GM12878 (cell line): ENCODE measurements at regions not wholly inside any gene's neighbourhood (a gene's known extent, or its start where the extent isn't known, plus 50 kb on each side); places are given as distances from the start of the nearest gene placed in this dataset.

Experiments
- ATAC-seq: fragments of 200-7000 bp; cut with Tn5 transposase; 3 replicates; pipeline ENCODE4 v1.9.1; 2020; ENCODE audit warnings: mild to moderate bottlenecking, moderate library complexity
- BruUV-seq: library from RNA; stranded (reverse); fragments of 400-500 nt; replicated peaks from 2 replicates; lab custom pipeline; 2021; lab: Mats Ljungman, UMichigan
- CTCF ChIA-PET: fragments of 300-600 bp; sonication (Branson Sonifier 250); formaldehyde crosslinking; extraction: SDS; loops from one replicate; lab custom pipeline; 2021; ENCODE audit warnings: inconsistent platforms; lab: Yijun Ruan, JAX
- POLR2A ChIA-PET: fragments of 350-600 bp; formaldehyde crosslinking; extraction: SDS; loops from one replicate; lab custom pipeline; 2021; ENCODE audit warnings: inconsistent platforms; lab: Charles Lee
- RAD21 ChIA-PET: fragments of 300-600 bp; sonication (Branson Sonifier 250); formaldehyde crosslinking; loops from one replicate; lab custom pipeline; 2023; ENCODE audit warnings: antibody characterized with exemption; ENCODE audit not compliant: unreplicated experiment; lab: Charles Lee
- SMC1A ChIA-PET: fragments of 300-600 bp; sonication (Branson Sonifier 250); formaldehyde crosslinking; loops from one replicate; lab custom pipeline; 2023; ENCODE audit not compliant: unreplicated experiment, uncharacterized antibody; lab: Charles Lee
- DNase-seq: peaks from one replicate; pipeline ENCODE4 v3.0.0-alpha.2; 2011; ENCODE audit warnings: low read depth, low spot score
- FAIRE-seq: peaks from 3 replicates; lab custom pipeline; 2011; peaks lifted over from hg19 to GRCh38; lab: Jason Lieb, UNC
- H2AFZ ChIP-seq: 2 replicates; pipeline ENCODE4 v1.6.0; 2011; ENCODE audit warnings: low read depth, low read length, control low read depth; ENCODE audit not compliant: control insufficient read depth
- H3K27ac ChIP-seq: 2 replicates; pipeline ENCODE4 v1.5.1; 2011; ENCODE audit warnings: control low read depth; ENCODE audit not compliant: control insufficient read depth, insufficient read depth
- H3K27me3 ChIP-seq, 2 experiments: replicated peaks in 1 of 2; 2 replicates each; pipeline versions ENCODE4 v1.6.0 to v1.6.1; 2011; ENCODE audit warnings: low read length in 1 of 2; ENCODE audit not compliant: control insufficient read depth in 2 of 2, insufficient read depth in 2 of 2
- H3K36me3 ChIP-seq, 2 experiments: 2 replicates each; pipeline ENCODE4 v1.5.1; 2011; ENCODE audit warnings: low read length in 1 of 2; ENCODE audit not compliant: control insufficient read depth in 2 of 2, insufficient read depth in 2 of 2
- H3K4me1 ChIP-seq: 2 replicates; pipeline ENCODE4 v1.6.1; 2011; ENCODE audit warnings: mild to moderate bottlenecking, low read length, moderate library complexity, mixed read lengths; ENCODE audit not compliant: control insufficient read depth, insufficient read depth
- H3K4me2 ChIP-seq: 2 replicates; pipeline ENCODE4 v1.6.0; 2011; ENCODE audit warnings: control low read depth; ENCODE audit not compliant: control insufficient read depth, insufficient read depth
- H3K4me3 ChIP-seq: fragments of 200-600 bp; sonication (generic); 2 replicates; pipeline ENCODE4 v1.5.1; 2016
- H3K79me2 ChIP-seq: 2 replicates; pipeline ENCODE4 v1.6.0; 2011; ENCODE audit warnings: low read length; ENCODE audit not compliant: control insufficient read depth, insufficient read depth
- H3K9ac ChIP-seq: 2 replicates; pipeline ENCODE4 v1.8.0; 2011; ENCODE audit warnings: low read length, control low read depth, mixed read lengths; ENCODE audit not compliant: control insufficient read depth, insufficient read depth
- H3K9me3 ChIP-seq: replicated peaks from 3 replicates; pipeline ENCODE4 v1.5.1; 2011; ENCODE audit warnings: mild to moderate bottlenecking, low read length; ENCODE audit not compliant: control insufficient read depth, insufficient read depth
- H4K20me1 ChIP-seq: 2 replicates; pipeline ENCODE4 v1.6.0; 2011; ENCODE audit not compliant: control insufficient read depth, insufficient read depth
- BACH1 ChIP-seq: fragments of 450-650 bp; IDR thresholded peaks from 2 replicates; pipeline ENCODE4 v1.6.1; 2017; ENCODE audit warnings: mild to moderate bottlenecking, borderline replicate concordance
- BMI1 ChIP-seq: fragments of 450-650 bp; IDR thresholded peaks from 2 replicates; pipeline ENCODE4 v1.6.1; 2016; ENCODE audit warnings: mild to moderate bottlenecking, moderate library complexity, borderline replicate concordance
- CHD4 ChIP-seq: fragments of 200-600 bp; sonication (generic); IDR thresholded peaks from 2 replicates; pipeline ENCODE4 v1.6.1; 2016; ENCODE audit warnings: mild to moderate bottlenecking
- MEF2A ChIP-seq: IDR thresholded peaks from 2 replicates; pipeline ENCODE4 v1.6.1; 2011; ENCODE audit warnings: low read depth, mild to moderate bottlenecking, low read length, moderate library complexity; ENCODE audit not compliant: insufficient read depth
- MEF2B ChIP-seq: fragments of 450-650 bp; IDR thresholded peaks from 2 replicates; pipeline ENCODE4 v1.6.1; 2018; ENCODE audit warnings: mild to moderate bottlenecking, moderate library complexity; ENCODE audit not compliant: partially characterized antibody, poor library complexity, severe bottlenecking
- NFIC ChIP-seq: IDR thresholded peaks from 2 replicates; pipeline ENCODE4 v1.6.1; 2012; ENCODE audit warnings: low read depth, mild to moderate bottlenecking, inconsistent platforms, low read length, moderate library complexity
- POU2F2 ChIP-seq: IDR thresholded peaks from 3 replicates; pipeline ENCODE4 v1.6.1; 2011; ENCODE audit warnings: low read depth, mild to moderate bottlenecking, low read length, borderline replicate concordance
- TCF3 ChIP-seq: IDR thresholded peaks from 2 replicates; pipeline ENCODE4 v1.6.1; 2012; ENCODE audit warnings: low read depth, mild to moderate bottlenecking, low read length, borderline replicate concordance; ENCODE audit not compliant: insufficient read depth
- YY1 ChIP-seq: IDR thresholded peaks from 2 replicates; pipeline ENCODE4 v1.6.1; 2011; ENCODE audit warnings: low read depth, mild to moderate bottlenecking, low read length
- ZNF207 ChIP-seq: fragments of 450-650 bp; IDR thresholded peaks from 2 replicates; pipeline ENCODE4 v1.6.1; 2014; ENCODE audit warnings: antibody characterized with exemption, mild to moderate bottlenecking, borderline replicate concordance
- ZNF274 ChIP-seq: IDR thresholded peaks from one replicate; pipeline ENCODE4 v1.8.0; 2011; ENCODE audit not compliant: insufficient read length, insufficient read depth
- WGBS: methylation state at CpG from one replicate; pipeline ENCODE4 v1.1.6; 2016; ENCODE audit warnings: low lambda C conversion rate; ENCODE audit not compliant: insufficient replicate concordance, insufficient coverage; ENCODE audit errors: missing lambda C conversion rate; 5-methylcytosine and 5-hydroxymethylcytosine counted together
- in situ Hi-C: fragments of 300-500 bp; cut with MboI; formaldehyde crosslinking; loops from 9 replicates; pipeline ENCODE4 v1.14.3; 2018; ENCODE audit warnings: mixed read lengths
- intact Hi-C: fragments of 100-400 bp; cut with micrococcal nuclease; formaldehyde crosslinking; loops from one replicate; pipeline ENCODE4 v1.14.2; 2022; ENCODE audit not compliant: unreplicated experiment

DNA sequence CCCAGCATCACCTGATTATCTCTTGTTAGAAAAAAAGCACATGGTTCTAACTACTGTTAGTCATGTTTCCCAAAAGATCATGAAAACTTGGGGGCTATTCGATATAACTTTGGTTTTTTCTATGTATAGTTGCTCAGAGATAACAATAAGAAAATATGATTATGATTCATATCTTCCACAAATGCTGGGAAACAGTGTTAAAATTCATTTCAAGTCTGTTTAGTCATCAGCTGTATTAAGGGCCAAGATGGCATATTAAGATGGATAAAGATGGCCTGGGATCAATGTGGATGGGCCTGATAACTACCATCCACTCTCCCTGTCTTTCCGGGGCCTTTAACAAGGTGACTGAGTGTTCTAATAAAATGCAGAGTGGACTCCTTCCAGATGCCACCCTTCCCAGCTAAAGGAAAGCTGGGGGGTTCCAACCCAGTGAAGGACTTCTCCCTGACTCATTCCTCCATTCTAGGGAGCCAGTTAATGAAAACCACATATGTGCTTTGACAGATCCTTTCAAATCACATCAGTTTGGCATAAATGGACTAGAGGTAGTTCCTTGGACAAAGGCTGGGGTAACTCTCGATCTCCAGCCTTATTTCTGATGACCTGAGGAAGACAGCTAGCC is 221.6 kb downstream of the VAPA start:
- no peak for ATAC-seq
- RAD21 ChIA-PET, result no interaction called here
- no peak for DNase-seq
- no TSS peak for BruUV-seq
- 19% methylated on average over 3 of the region's 3 CpGs for WGBS
- POLR2A ChIA-PET, result no interaction called here
- in situ Hi-C loops, result no loop called here
- Histone ChIP-seq H3K79me2 (no peaks in the 10 kb centered on the region), H2AFZ (no peak overlapping the region), H3K27me3 (peaks cover 4 to 17% of the 10 kb centered on the region in 2 experiments; a peak in 3 of 4 replicates), H3K4me3 (no peak overlapping the region), H3K9me3 (no peaks in the 10 kb centered on the region), H3K36me3 (no peaks in the 10 kb centered on the region), H3K4me2 (no peak overlapping the region), H3K4me1 (no peaks in the 10 kb centered on the region), H3K9ac (no peak overlapping the region), H3K27ac (no peak overlapping the region), H4K20me1 (no peaks in the 10 kb centered on the region)
- SMC1A ChIA-PET, result no interaction called here
- TF ChIP-seq POU2F2 (no peak), YY1 (no peak), NFIC (no peak), ZNF207 (no peak), CHD4 (no peak), MEF2B (no peak), TCF3 (no peak), ZNF274 (no peak), MEF2A (no peak), BMI1 (no peak), BACH1 (no peak)
- no peak for FAIRE-seq
- intact Hi-C loops, result no loop called here
- CTCF ChIA-PET, result no interaction called here
